HCT116 (cell line): ENCODE measurements at regions not wholly inside any gene's neighbourhood (a gene's known extent, or its start where the extent isn't known, plus 50 kb on each side); places are given as distances from the start of the nearest gene placed in this dataset.

Experiments
- ATAC-seq: fragments of 200-7000 bp; cut with Tn5 transposase; 2 replicates; pipeline ENCODE4 v1.9.1; 2020; ENCODE audit warnings: mild to moderate bottlenecking, moderate library complexity
- BruUV-seq: library from RNA; stranded (reverse); fragments of 400-500 nt; replicated peaks from 2 replicates; lab custom pipeline; 2021; lab: Mats Ljungman, UMichigan
- CTCF ChIA-PET: fragments of 300-600 bp; sonication (Branson Sonifier 250); formaldehyde crosslinking; loops from one replicate; lab custom pipeline; 2021; ENCODE audit warnings: antibody characterized with exemption; lab: Charles Lee
- POLR2A ChIA-PET: fragments of 300-600, 350-600 bp; sonication (Branson Sonifier 250); formaldehyde crosslinking; loops from one replicate; lab custom pipeline; 2021; ENCODE audit warnings: antibody characterized with exemption; lab: Charles Lee
- RAD21 ChIA-PET, 2 experiments: fragments of 300-600 bp; sonication (Branson Sonifier 250); formaldehyde crosslinking; loops; one replicate each; lab custom pipeline; 2023; ENCODE audit warnings: low total read pairs in 2 of 2; ENCODE audit not compliant: uncharacterized antibody in 2 of 2, unreplicated experiment in 2 of 2, low non-redundant PET in 1 of 2; lab: Charles Lee
- DNase-seq: peaks from one replicate; pipeline ENCODE4 v3.0.0-alpha.2; 2010; ENCODE audit warnings: low read depth, low spot score
- H2AFZ ChIP-seq: fragments of 200-600 bp; shearing (Covaris generic), sonication (generic); 2 replicates; pipeline ENCODE4 v1.6.1; 2017; ENCODE audit warnings: low read depth, mixed run types, mixed read lengths, antibody characterized with exemption, low read length; ENCODE audit not compliant: poor library complexity, severe bottlenecking
- H3K27ac ChIP-seq: 2 replicates; pipeline ENCODE4 v1.5.1; 2012; ENCODE audit warnings: low read depth, low read length
- H3K27me3 ChIP-seq: fragments of 200-600 bp; sonication (generic); 2 replicates; pipeline ENCODE4 v1.6.1; 2016; ENCODE audit warnings: mixed run types, low read length, mixed read lengths; ENCODE audit not compliant: insufficient read depth
- H3K36me3 ChIP-seq, 2 experiments: fragments of 200-500 bp in 1 of 2; fragments of 200-600 bp in 1 of 2; sonication (Bioruptor generic) in 1 of 2; sonication (generic) in 1 of 2; 2 replicates each; pipeline versions ENCODE4 v1.5.1 to v1.6.1; 2014 to 2016; ENCODE audit warnings: low read length in 2 of 2, inconsistent platforms in 1 of 2, mixed read lengths in 1 of 2, mixed run types in 1 of 2; ENCODE audit not compliant: insufficient read depth in 2 of 2, control insufficient read depth in 1 of 2
- H3K4me1 ChIP-seq, 2 experiments: fragments of 200-600 bp in 1 of 2; sonication (generic) in 1 of 2; 2 replicates each; pipeline versions ENCODE4 v1.5.1 to v1.6.1; 2012 to 2017; ENCODE audit warnings: low read length in 2 of 2, inconsistent platforms in 1 of 2, mild to moderate bottlenecking in 1 of 2, mixed read lengths in 1 of 2, mixed run types in 1 of 2, moderate library complexity in 1 of 2; ENCODE audit not compliant: insufficient read depth in 2 of 2, control insufficient read depth in 1 of 2
- H3K4me2 ChIP-seq: fragments of 200-600 bp; sonication (generic); 2 replicates; pipeline ENCODE4 v1.6.1; 2017; ENCODE audit warnings: mixed run types, low read length, mixed read lengths
- H3K4me3 ChIP-seq, 2 experiments: fragments of 200-600 bp in 1 of 2; sonication (generic) in 1 of 2; replicated peaks in 1 of 2; 2 replicates each; pipeline ENCODE4 v1.5.1; 2011 to 2016; ENCODE audit warnings: low read length in 2 of 2, control low read depth in 1 of 2, low read depth in 1 of 2, mild to moderate bottlenecking in 1 of 2, mixed read lengths in 1 of 2, mixed run types in 1 of 2
- H3K79me2 ChIP-seq: fragments of 200-600 bp; sonication (generic); 2 replicates; pipeline ENCODE4 v1.6.1; 2017; ENCODE audit warnings: mild to moderate bottlenecking, mixed run types, low read length, moderate library complexity, mixed read lengths; ENCODE audit not compliant: insufficient read depth
- H3K9ac ChIP-seq: fragments of 200-600 bp; sonication (generic); 2 replicates; pipeline ENCODE4 v1.6.1; 2016; ENCODE audit warnings: low read length, mixed read lengths
- H3K9me2 ChIP-seq: fragments of 200-600 bp; sonication (generic), shearing (Covaris generic); 2 replicates; pipeline ENCODE4 v1.6.1; 2017; ENCODE audit warnings: mixed run types, mild to moderate bottlenecking, moderate library complexity; ENCODE audit not compliant: insufficient read depth
- H3K9me3 ChIP-seq, 2 experiments: fragments of 200-500 bp in 1 of 2; fragments of 200-600 bp in 1 of 2; sonication (Bioruptor generic) in 1 of 2; sonication (generic) in 1 of 2; 2 replicates each; pipeline ENCODE4 v1.6.1; 2014 to 2017; ENCODE audit warnings: low read length in 2 of 2, mixed read lengths in 2 of 2, inconsistent platforms in 1 of 2, low read depth in 1 of 2, mild to moderate bottlenecking in 1 of 2, mixed run types in 1 of 2, moderate library complexity in 1 of 2; ENCODE audit not compliant: control insufficient read depth in 1 of 2, insufficient read depth in 1 of 2
- H4K20me1 ChIP-seq: fragments of 200-600 bp; sonication (generic), shearing (Covaris generic); 2 replicates; pipeline ENCODE4 v1.6.1; 2017; ENCODE audit warnings: mixed run types, mild to moderate bottlenecking, moderate library complexity; ENCODE audit not compliant: insufficient read depth
- ATF3 ChIP-seq: IDR thresholded peaks from 2 replicates; pipeline ENCODE4 v1.6.1; 2012
- CBX3 ChIP-seq: IDR thresholded peaks from 2 replicates; pipeline ENCODE4 v1.6.1; 2012; ENCODE audit warnings: low read depth
- CEBPB ChIP-seq: IDR thresholded peaks from 2 replicates; pipeline ENCODE4 v1.6.1; 2012; ENCODE audit warnings: low read depth
- EGR1 ChIP-seq: IDR thresholded peaks from 2 replicates; pipeline ENCODE4 v1.6.1; 2012; ENCODE audit warnings: low read depth
- ELF1 ChIP-seq: IDR thresholded peaks from 2 replicates; pipeline ENCODE4 v1.6.1; 2012; ENCODE audit warnings: low read depth, borderline replicate concordance
- EZH2 ChIP-seq: fragments of 200-600 bp; sonication (generic); IDR thresholded peaks from 2 replicates; pipeline ENCODE4 v1.6.1; 2017; ENCODE audit warnings: antibody characterized with exemption, mixed run types
- FOSL1 ChIP-seq: IDR thresholded peaks from 2 replicates; pipeline ENCODE4 v1.6.1; 2012; ENCODE audit warnings: low read depth
- JUND ChIP-seq: IDR thresholded peaks from 2 replicates; pipeline ENCODE4 v1.6.1; 2012
- MAX ChIP-seq: IDR thresholded peaks from 2 replicates; pipeline ENCODE4 v1.6.1; 2012
- POLR2AphosphoS5 ChIP-seq: IDR thresholded peaks from 2 replicates; pipeline ENCODE4 v1.6.1; 2011; ENCODE audit warnings: mild to moderate bottlenecking, low read depth, low read length, moderate library complexity
- RAD21 ChIP-seq: IDR thresholded peaks from 2 replicates; pipeline ENCODE4 v1.6.1; 2012; ENCODE audit warnings: low read depth, mild to moderate bottlenecking
- REST ChIP-seq: IDR thresholded peaks from 2 replicates; pipeline ENCODE4 v1.6.1; 2012; ENCODE audit warnings: low read depth
- SIN3A ChIP-seq: IDR thresholded peaks from 2 replicates; pipeline ENCODE4 v1.6.1; 2012; ENCODE audit warnings: low read depth
- SP1 ChIP-seq: IDR thresholded peaks from 2 replicates; pipeline ENCODE4 v1.6.1; 2012; ENCODE audit warnings: low read depth
- SRF ChIP-seq: IDR thresholded peaks from 2 replicates; pipeline ENCODE4 v1.6.1; 2012; ENCODE audit warnings: low read depth
- TCF7L2 ChIP-seq: IDR thresholded peaks from 2 replicates; pipeline ENCODE4 v1.7.0; 2011; ENCODE audit warnings: borderline replicate concordance, inconsistent platforms; ENCODE audit not compliant: insufficient read depth, insufficient read length; ENCODE audit errors: extremely low read depth
- YY1 ChIP-seq: IDR thresholded peaks from 2 replicates; pipeline ENCODE4 v1.6.1; 2011; ENCODE audit warnings: low read length, low read depth, moderate library complexity, mild to moderate bottlenecking; ENCODE audit not compliant: insufficient replicate concordance; ENCODE audit errors: extremely low read depth
- ZBTB33 ChIP-seq: IDR thresholded peaks from 2 replicates; pipeline ENCODE4 v1.6.1; 2011; ENCODE audit warnings: mild to moderate bottlenecking, low read length, moderate library complexity; ENCODE audit not compliant: insufficient replicate concordance; ENCODE audit errors: extremely low read depth
- ZFX ChIP-seq: fragments of 450-650 bp; IDR thresholded peaks from 2 replicates; pipeline ENCODE4 v1.6.1; 2017
- intact Hi-C: fragments of 100-400 bp; cut with micrococcal nuclease; formaldehyde crosslinking; loops from 2 replicates; pipeline ENCODE4 v1.10.0; 2022

GRCh38 chr3:127066635-127067034, 83.7 kb downstream of the PLXNA1 start:
- TF ChIP-seq ZFX (no peak), TCF7L2 (no peak), SRF (no peak), ZBTB33 (no peak), ATF3 (no peak), JUND (no peak), CEBPB (no peak), POLR2AphosphoS5 (no peak), REST (no peak), CBX3 (no peak), EGR1 (no peak), FOSL1 (no peak), MAX (no peak), SP1 (no peak), ELF1 (no peak), RAD21 (no peak), SIN3A (no peak), YY1 (no peak), EZH2 (no peak)
- intact Hi-C loops: no loop called here
- ATAC-seq: no peak
- no peaks in the 10 kb centered on the region for H3K9me3 ChIP-seq
- RAD21 ChIA-PET: no interaction called here
- H3K27ac ChIP-seq: no peak overlapping the region
- no peaks in the 10 kb centered on the region for H3K9me2 ChIP-seq
- BruUV-seq: no TSS peak
- no peaks in the 10 kb centered on the region for H4K20me1 ChIP-seq
- no peak overlapping the region for H3K4me2 ChIP-seq
- peaks cover 4 to 19% of the 10 kb centered on the region in 2 experiments for H3K4me1 ChIP-seq
- H3K4me3 ChIP-seq: no peak overlapping the region
- CTCF ChIA-PET: no interaction called here
- H3K36me3 ChIP-seq: no peaks in the 10 kb centered on the region
- DNase-seq: no peak
- H3K79me2 ChIP-seq: no peaks in the 10 kb centered on the region
- no peak overlapping the region for H3K9ac ChIP-seq
- POLR2A ChIA-PET: no interaction called here
- H3K27me3 ChIP-seq: no peaks in the 10 kb centered on the region
- H2AFZ ChIP-seq: no peak overlapping the region
